Fibroblast of lung (primary cell): ENCODE measurements at regions not wholly inside any gene's neighbourhood (a gene's known extent, or its start where the extent isn't known, plus 50 kb on each side); places are given as distances from the start of the nearest gene placed in this dataset.

Experiments used
- DNase-seq, 2 donors: peaks; one replicate each; pipeline versions ENCODE4 v3.0.0 to v3.0.0-alpha.2; 2010; ENCODE audit warnings: low read depth in 2 of 2
- H2AFZ ChIP-seq: 2 replicates; pipeline ENCODE4 v1.5.1; 2012; ENCODE audit warnings: low read length, control low read depth, inconsistent platforms
- H3K27ac ChIP-seq: 2 replicates; pipeline ENCODE4 v1.5.1; 2011; ENCODE audit warnings: low read length, control low read depth; ENCODE audit not compliant: insufficient read depth
- H3K27me3 ChIP-seq: 2 replicates; pipeline ENCODE4 v1.5.1; 2011; ENCODE audit warnings: mild to moderate bottlenecking, low read length; ENCODE audit not compliant: control insufficient read depth, insufficient read depth
- H3K36me3 ChIP-seq: 2 replicates; pipeline ENCODE4 v1.5.1; 2011; ENCODE audit warnings: low read length; ENCODE audit not compliant: control insufficient read depth, insufficient read depth
- H3K4me1 ChIP-seq: 2 replicates; pipeline ENCODE4 v1.5.1; 2011; ENCODE audit warnings: low read length; ENCODE audit not compliant: control insufficient read depth, insufficient read depth; ENCODE audit errors: extremely low read depth
- H3K4me2 ChIP-seq: 2 replicates; pipeline ENCODE4 v1.5.1; 2011; ENCODE audit warnings: low read length, control low read depth; ENCODE audit not compliant: insufficient read depth; ENCODE audit errors: extremely low read depth
- H3K4me3 ChIP-seq, 4 experiments: fragments of 200-600 bp in 1 of 4; sonication (generic) in 1 of 4; replicated peaks in 1 of 4; 2 replicates each; pipeline ENCODE4 v1.5.1; 2011 to 2016; ENCODE audit warnings: low read length in 4 of 4, low read depth in 3 of 4, mild to moderate bottlenecking in 3 of 4, control low read depth in 2 of 4, inconsistent platforms in 1 of 4, mixed read lengths in 1 of 4; ENCODE audit not compliant: insufficient read depth in 1 of 4; ENCODE audit errors: control extremely low read depth in 1 of 4
- H3K79me2 ChIP-seq: 2 replicates; pipeline ENCODE4 v1.5.1; 2012; ENCODE audit warnings: mild to moderate bottlenecking, low read length, inconsistent platforms; ENCODE audit not compliant: control insufficient read depth, insufficient read depth
- H3K9ac ChIP-seq: 2 replicates; pipeline ENCODE4 v1.5.1; 2011; ENCODE audit warnings: mild to moderate bottlenecking, low read length, control low read depth; ENCODE audit not compliant: insufficient read depth
- H3K9me3 ChIP-seq: 2 replicates; pipeline ENCODE4 v1.5.1; 2012; ENCODE audit warnings: low read depth, low read length; ENCODE audit not compliant: control insufficient read depth, insufficient read depth
- H4K20me1 ChIP-seq: 2 replicates; pipeline ENCODE4 v1.5.1; 2011; ENCODE audit warnings: low read length; ENCODE audit not compliant: control insufficient read depth, insufficient read depth; ENCODE audit errors: extremely low read depth
- EZH2 ChIP-seq: IDR thresholded peaks from 2 replicates; pipeline ENCODE4 v1.5.1; 2012; ENCODE audit warnings: low read length, control low read depth, mild to moderate bottlenecking; ENCODE audit errors: missing control alignments
- TF ChIP-seq, protein P1 (sequence below), 2 donors: IDR thresholded peaks in 1 of 2; conservative IDR thresholded peaks in 1 of 2; 1 replicate in 1 of 2; 2 replicates in 1 of 2; pipeline ENCODE4 v1.5.1; 2011 to 2012; ENCODE audit warnings: low read length in 2 of 2, control low read depth in 1 of 2, inconsistent platforms in 1 of 2, low read depth in 1 of 2, mild to moderate bottlenecking in 1 of 2

DNA sequence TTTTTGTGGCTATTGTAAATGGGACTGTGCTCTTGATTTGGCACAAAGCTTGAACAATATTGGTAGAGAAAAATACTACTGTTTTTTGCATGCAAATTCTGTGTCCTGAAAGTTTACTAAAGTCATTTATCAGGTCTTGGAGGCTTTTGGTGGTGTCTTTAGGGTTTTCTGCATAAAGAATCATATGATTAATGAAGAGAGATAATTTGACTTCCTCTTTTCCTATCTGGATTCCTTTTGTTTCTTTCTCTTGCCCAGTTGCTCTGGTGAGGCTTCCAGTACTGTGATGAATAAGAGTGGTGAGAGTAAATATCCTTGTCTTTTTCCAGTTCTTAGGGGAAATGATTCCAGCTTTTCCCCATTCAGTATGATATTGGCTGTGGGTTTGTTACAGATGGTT is 1166.7 kb downstream of the NCAM2 start:
- Histone ChIP-seq H3K27me3 (no peaks in the 10 kb centered on the region), H3K9ac (no peak overlapping the region), H3K27ac (no peak overlapping the region), H3K4me1 (no peaks in the 10 kb centered on the region), H3K4me2 (no peak overlapping the region), H2AFZ (no peak overlapping the region), H3K36me3 (no peaks in the 10 kb centered on the region), H3K4me3 (no peak overlapping the region), H3K9me3 (no peaks in the 10 kb centered on the region), H4K20me1 (no peaks in the 10 kb centered on the region), H3K79me2 (no peaks in the 10 kb centered on the region)
- TF ChIP-seq, protein P1, sequence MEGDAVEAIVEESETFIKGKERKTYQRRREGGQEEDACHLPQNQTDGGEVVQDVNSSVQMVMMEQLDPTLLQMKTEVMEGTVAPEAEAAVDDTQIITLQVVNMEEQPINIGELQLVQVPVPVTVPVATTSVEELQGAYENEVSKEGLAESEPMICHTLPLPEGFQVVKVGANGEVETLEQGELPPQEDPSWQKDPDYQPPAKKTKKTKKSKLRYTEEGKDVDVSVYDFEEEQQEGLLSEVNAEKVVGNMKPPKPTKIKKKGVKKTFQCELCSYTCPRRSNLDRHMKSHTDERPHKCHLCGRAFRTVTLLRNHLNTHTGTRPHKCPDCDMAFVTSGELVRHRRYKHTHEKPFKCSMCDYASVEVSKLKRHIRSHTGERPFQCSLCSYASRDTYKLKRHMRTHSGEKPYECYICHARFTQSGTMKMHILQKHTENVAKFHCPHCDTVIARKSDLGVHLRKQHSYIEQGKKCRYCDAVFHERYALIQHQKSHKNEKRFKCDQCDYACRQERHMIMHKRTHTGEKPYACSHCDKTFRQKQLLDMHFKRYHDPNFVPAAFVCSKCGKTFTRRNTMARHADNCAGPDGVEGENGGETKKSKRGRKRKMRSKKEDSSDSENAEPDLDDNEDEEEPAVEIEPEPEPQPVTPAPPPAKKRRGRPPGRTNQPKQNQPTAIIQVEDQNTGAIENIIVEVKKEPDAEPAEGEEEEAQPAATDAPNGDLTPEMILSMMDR (conservative IDR thresholded peaks at IDR 0.05 in 1 of 2, IDR thresholded peaks at IDR 0.05 in 1 of 2; ENCODE audit: low read depth in 1 of 2, low read length in 2 of 2), result no peak
- no peak for TF ChIP-seq EZH2
- no peak for DNase-seq

DNA sequence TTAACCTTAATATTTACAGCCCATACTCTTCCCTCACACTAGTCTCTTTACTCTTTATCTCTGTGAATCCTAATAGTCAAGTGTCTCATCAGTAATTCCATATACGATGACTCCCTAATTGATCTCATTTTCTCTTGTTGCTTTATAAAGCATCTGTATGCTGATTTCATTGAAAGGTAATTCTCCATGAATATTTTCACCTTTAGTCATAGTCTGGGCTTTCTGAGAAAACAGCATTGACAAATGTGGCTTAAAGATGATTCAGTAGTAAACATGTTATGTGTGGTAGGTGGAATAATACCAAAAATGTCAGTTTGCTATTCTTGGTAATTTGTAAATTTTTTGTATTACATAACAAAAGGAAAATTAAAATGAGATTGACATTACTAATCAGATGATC is 1176.5 kb downstream of the NCAM2 start:
- TF ChIP-seq EZH2, result no peak
- TF ChIP-seq, protein P1 (conservative IDR thresholded peaks at IDR 0.05 in 1 of 2, IDR thresholded peaks at IDR 0.05 in 1 of 2; ENCODE audit: low read depth in 1 of 2, low read length in 2 of 2), result no peak
- no peaks in the 10 kb centered on the region for H4K20me1 ChIP-seq
- no peaks in the 10 kb centered on the region for H3K27me3 ChIP-seq
- no peak overlapping the region for H3K4me3 ChIP-seq
- no peaks in the 10 kb centered on the region for H3K36me3 ChIP-seq
- H3K4me1 ChIP-seq, result no peaks in the 10 kb centered on the region
- H2AFZ ChIP-seq, result no peak overlapping the region
- no peak overlapping the region for H3K27ac ChIP-seq
- no peak overlapping the region for H3K4me2 ChIP-seq
- no peak overlapping the region for H3K9ac ChIP-seq
- DNase-seq, result no peak
- H3K79me2 ChIP-seq, result no peaks in the 10 kb centered on the region
- H3K9me3 ChIP-seq, result no peaks in the 10 kb centered on the region

DNA sequence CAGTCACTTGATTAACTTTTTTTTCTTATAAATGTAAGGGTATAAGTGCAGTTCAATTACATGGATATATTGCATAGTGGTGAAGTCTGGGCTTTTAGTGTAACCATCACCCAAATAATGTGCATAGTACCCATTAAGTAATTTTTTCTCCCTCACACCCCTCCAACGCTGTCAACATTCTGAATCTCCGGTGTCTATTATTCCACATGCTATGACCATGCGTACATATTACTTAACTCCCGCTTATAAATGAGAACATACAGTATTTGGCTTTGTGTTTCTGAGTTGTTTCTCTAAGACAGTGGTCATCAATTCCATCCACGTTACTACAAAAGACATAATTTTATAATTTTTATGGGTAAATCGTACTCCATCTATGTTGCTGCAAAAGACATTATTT is 1191.1 kb downstream of the NCAM2 start:
- Histone ChIP-seq H3K4me1 (no peaks in the 10 kb centered on the region), H3K4me3 (no peak overlapping the region), H3K9ac (no peak overlapping the region), H3K4me2 (no peak overlapping the region), H2AFZ (no peak overlapping the region), H3K36me3 (no peaks in the 10 kb centered on the region), H3K9me3 (no peaks in the 10 kb centered on the region), H3K27ac (no peak overlapping the region), H4K20me1 (no peaks in the 10 kb centered on the region), H3K79me2 (no peaks in the 10 kb centered on the region), H3K27me3 (no peaks in the 10 kb centered on the region)
- TF ChIP-seq, protein P1 (conservative IDR thresholded peaks at IDR 0.05 in 1 of 2, IDR thresholded peaks at IDR 0.05 in 1 of 2; ENCODE audit: low read depth in 1 of 2, low read length in 2 of 2), result no peak
- no peak for TF ChIP-seq EZH2
- no peak for DNase-seq
